Psoas muscle (tissue), 7 donors: ENCODE measurements at regions not wholly inside any gene's neighbourhood (a gene's known extent, or its start where the extent isn't known, plus 50 kb on each side); places are given as distances from the start of the nearest gene placed in this dataset.

Experiments used
- ATAC-seq, 4 donors: fragments of 200-7000 bp; cut with Tn5 transposase; one replicate each; pipeline ENCODE4 v1.9.1; 2020; ENCODE audit warnings: moderate library complexity in 3 of 4, mild to moderate bottlenecking in 2 of 4
- DNase-seq, 2 donors: peaks; one replicate each; pipeline ENCODE4 v3.0.0-alpha.2; 2020
- H3K27ac ChIP-seq: fragments of 200-600 bp; one replicate; pipeline ENCODE4 v1.8.0; 2022
- H3K27me3 ChIP-seq, 3 donors: fragments of 200-600 bp in 1 of 3; one replicate each; pipeline versions ENCODE4 v1.6.1 to v1.8.0; 2013 to 2022; ENCODE audit warnings: low read length in 2 of 3, mild to moderate bottlenecking in 2 of 3, moderate library complexity in 1 of 3; ENCODE audit not compliant: insufficient read depth in 3 of 3
- H3K36me3 ChIP-seq, 2 donors: fragments of 200-600 bp in 1 of 2; one replicate each; pipeline versions ENCODE4 v1.6.1 to v1.8.0; 2013 to 2022; ENCODE audit warnings: low read depth in 1 of 2, mild to moderate bottlenecking in 1 of 2, moderate library complexity in 1 of 2; ENCODE audit not compliant: insufficient read depth in 1 of 2
- H3K4me1 ChIP-seq: fragments of 200-600 bp; one replicate; pipeline ENCODE4 v1.8.0; 2022
- H3K4me3 ChIP-seq: fragments of 200-600 bp; one replicate; pipeline ENCODE4 v1.8.0; 2022; ENCODE audit warnings: mild to moderate bottlenecking
- H3K9me3 ChIP-seq: fragments of 200-600 bp; one replicate; pipeline ENCODE4 v1.8.0; 2022
- CTCF ChIP-seq: fragments of 200-600 bp; IDR thresholded peaks from one replicate; pipeline ENCODE4 v1.8.0; 2022; ENCODE audit warnings: antibody characterized with exemption
- WGBS, 3 donors: extraction: QIAGEN DNeasy Blood & Tissue Kit; methylation state at CpG; one replicate each; pipeline versions ENCODE4 v1.1.6 to v1.1.7; 2013; 5-methylcytosine and 5-hydroxymethylcytosine counted together
- intact Hi-C, 2 donors: fragments of 100-400 bp; cut with DNase I; formaldehyde crosslinking; loops; one replicate each; pipeline versions ENCODE4 v1.11.0 to v1.14.2; 2022
- donor health status: healthy with polysubstance abuse.
- donor health status: DM: no; HTN: no; CAD: no; lungs with moderate emphysema.
- donor health status: Bipolar disorder and iron deficiency.
- donor health status: healthy.
- donor health status: DM: yes; HTN: yes; CAD: no.
- donor health status: DM: no; HTN: no; CAD: no.
- donor health status: DM: yes; HTN: yes; CAD: no.

DNA sequence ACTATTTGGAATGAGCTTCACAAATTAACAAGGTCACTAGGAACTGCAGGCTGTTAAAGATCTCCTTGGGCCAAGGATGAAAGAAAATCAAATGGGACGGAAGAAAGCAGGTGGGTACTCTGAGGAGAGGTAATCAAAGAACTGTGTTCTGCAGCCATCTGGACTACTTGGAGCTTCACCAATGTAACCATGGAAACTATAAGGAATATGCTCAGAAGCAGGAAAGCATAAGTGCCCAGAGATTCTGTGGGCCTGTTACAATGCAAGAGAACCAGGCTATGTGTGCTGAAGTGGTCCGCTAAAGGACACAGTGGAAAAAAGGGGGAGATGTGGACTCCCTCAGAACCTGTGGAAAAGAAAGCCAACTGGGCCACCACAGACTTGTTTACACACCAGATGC is 238.5 kb downstream of the PTGER3 start:
- no peaks in the 10 kb centered on the region for H3K36me3 ChIP-seq
- TF ChIP-seq CTCF, result no peak
- H3K27ac ChIP-seq, result no peak overlapping the region
- no peaks in the 10 kb centered on the region for H3K9me3 ChIP-seq
- H3K27me3 ChIP-seq, result no peaks in the 10 kb centered on the region
- no peaks in the 10 kb centered on the region for H3K4me1 ChIP-seq
- 66 to 74% (median 69%) methylated on average over 2 of the region's 2 CpGs for WGBS, 3 donors
- no peak for DNase-seq
- no peak overlapping the region for H3K4me3 ChIP-seq
- ATAC-seq, result no peak
- intact Hi-C loops, result no loop called here

GRCh38 chr1:70811815-70812214 is 235.8 kb downstream of the PTGER3 start:
- no peaks in the 10 kb centered on the region for H3K36me3 ChIP-seq
- TF ChIP-seq CTCF, result no peak
- intact Hi-C loops, result no loop called here
- no peak overlapping the region for H3K4me3 ChIP-seq
- no peaks in the 10 kb centered on the region for H3K9me3 ChIP-seq
- no peak overlapping the region for H3K27ac ChIP-seq
- 79 to 83% (median 81%) methylated on average over 2 of the region's 2 CpGs for WGBS, 3 donors
- no peaks in the 10 kb centered on the region for H3K27me3 ChIP-seq
- DNase-seq, result no peak
- ATAC-seq, result no peak
- no peaks in the 10 kb centered on the region for H3K4me1 ChIP-seq

DNA sequence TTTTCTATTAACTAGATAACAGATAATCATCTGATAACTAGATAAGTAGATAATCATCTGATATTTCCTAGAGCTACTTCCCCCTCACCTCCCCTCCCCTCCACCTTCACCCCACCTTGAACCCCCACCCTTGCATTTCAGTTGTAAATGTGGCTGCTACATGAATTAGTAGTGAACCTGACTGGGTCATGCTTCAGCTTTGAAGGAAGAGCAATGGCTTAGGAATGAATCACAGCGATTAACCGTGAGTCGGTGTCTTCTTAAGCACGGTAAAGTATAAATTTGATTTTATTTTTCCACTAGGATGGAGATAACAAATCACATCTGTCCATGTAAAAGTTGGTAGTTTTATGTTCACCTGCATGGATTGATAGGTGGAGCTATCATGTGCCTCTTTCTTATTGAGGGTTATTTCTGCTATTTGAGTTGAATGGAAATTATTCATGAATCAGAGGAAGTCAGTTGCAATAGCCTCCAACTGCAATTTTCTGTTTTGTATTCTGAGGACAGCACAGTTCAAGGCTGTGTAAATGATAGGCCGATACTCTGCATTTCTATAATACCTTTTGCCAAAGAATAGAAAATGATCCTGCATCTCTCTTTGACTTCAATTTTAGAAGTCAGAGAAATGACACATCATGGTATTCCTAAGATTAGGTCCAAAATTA is 235.0 kb downstream of the PTGER3 start:
- intact Hi-C loops, result no loop called here
- ATAC-seq (no peak), DNase-seq (no peak)
- Histone ChIP-seq H3K36me3 (no peaks in the 10 kb centered on the region), H3K27ac (no peak overlapping the region), H3K4me1 (no peaks in the 10 kb centered on the region), H3K9me3 (no peaks in the 10 kb centered on the region), H3K27me3 (no peaks in the 10 kb centered on the region), H3K4me3 (no peak overlapping the region)
- no peak for TF ChIP-seq CTCF
- WGBS, 3 donors, result 85 to 89% (median 88%) methylated on average over 5 of the region's 5 CpGs

GRCh38 chr1:70818401-70818800 is 229.2 kb downstream of the PTGER3 start:
- no peak overlapping the region for H3K4me3 ChIP-seq
- ATAC-seq, result no peak
- intact Hi-C loops, result no loop called here

More at GRCh38 chr1:70818401-70818800, 229.2 kb downstream of the PTGER3 start:
- Histone ChIP-seq H3K4me1 (no peaks in the 10 kb centered on the region), H3K36me3 (no peaks in the 10 kb centered on the region), H3K9me3 (no peaks in the 10 kb centered on the region), H3K27me3 (no peaks in the 10 kb centered on the region), H3K27ac (no peak overlapping the region)
- DNase-seq, result no peak
- TF ChIP-seq CTCF, result no peak
- 81 to 90% (median 88%) methylated on average over 2 of the region's 2 CpGs for WGBS, 3 donors
